GM12878 (cell line): ENCODE measurements at regions not wholly inside any gene's neighbourhood (a gene's known extent, or its start where the extent isn't known, plus 50 kb on each side); places are given as distances from the start of the nearest gene placed in this dataset.

ENCODE experiments used
- CTCF ChIP-seq, 3 experiments: IDR thresholded peaks in 2 of 3; conservative IDR thresholded peaks in 1 of 3; 2 replicates each; pipeline ENCODE4 v1.5.1; 2011; ENCODE audit warnings: low read depth in 3 of 3, low read length in 3 of 3, mild to moderate bottlenecking in 3 of 3, control low read depth in 2 of 3, moderate library complexity in 2 of 3, inconsistent platforms in 1 of 3, mixed read lengths in 1 of 3; ENCODE audit not compliant: control insufficient read depth in 2 of 3, insufficient read depth in 1 of 3; ENCODE audit errors: extremely low read depth in 1 of 3
- RFX5 ChIP-seq: IDR thresholded peaks from 2 replicates; pipeline ENCODE4 v1.6.1; 2011; ENCODE audit warnings: low read depth, low read length, improper control_type of control experiment

- TF ChIP-seq CTCF (IDR thresholded peaks at IDR 0.05 in 2 of 3, conservative IDR thresholded peaks at IDR 0.05 in 1 of 3; ENCODE audit: control insufficient read depth in 2 of 3, extremely low read depth in 1 of 3, insufficient read depth in 1 of 3, low read depth in 3 of 3, low read length in 3 of 3) (no peak), RFX5 (no peak)
Measured at GRCh38 chr2:221267773-221268425, 304.2 kb downstream of the EPHA4 start.
